ENCODE measurements at regions not wholly inside any gene's neighbourhood (a gene's known extent, or its start where the extent isn't known, plus 50 kb on each side); places are given as distances from the start of the nearest gene placed in this dataset.
"Not testable (repeated sequence)": the region's sequence is repeated elsewhere in the genome, so short reads cannot be mapped to it uniquely, and the experiment has no call there.

- DNase-seq: no peak
These were observed 233.2 kb upstream of the KLF3 start for GRCh38 chr4:38430841-38431240.

GRCh38 chr4:38442073-38442788 is 221.8 kb upstream of the KLF3 start:
- no peak for DNase-seq

GRCh38 chr4:38449506-38450174 is 214.4 kb upstream of the KLF3 start:
- DNase-seq: no peak

GRCh38 chr4:38452009-38452408 is 212.0 kb upstream of the KLF3 start:
- no peak for DNase-seq

GRCh38 chr4:38452542-38452941 is 211.5 kb upstream of the KLF3 start:
- no peak for DNase-seq

GRCh38 chr4:38453253-38453881 is 210.6 kb upstream of the KLF3 start:
- DNase-seq: no peak

- DNase-seq: no peak
These were observed 209.7 kb upstream of the KLF3 start for GRCh38 chr4:38454284-38454683.

- DNase-seq: no peak
These were observed 208.7 kb upstream of the KLF3 start for GRCh38 chr4:38455092-38455862.

- DNase-seq: no peak
These were observed 207.9 kb upstream of the KLF3 start for GRCh38 chr4:38456096-38456495.

- DNase-seq: no peak
These were observed 202.7 kb upstream of the KLF3 start for GRCh38 chr4:38461342-38461741.

GRCh38 chr4:38462367-38463055 is 201.5 kb upstream of the KLF3 start:
- no peak for DNase-seq

- no peak for DNase-seq
These were observed 200.6 kb upstream of the KLF3 start for GRCh38 chr4:38463268-38463958.

- no peak for DNase-seq
These were observed 199.7 kb upstream of the KLF3 start for GRCh38 chr4:38464328-38464727.

GRCh38 chr4:38466401-38466800 is 197.6 kb upstream of the KLF3 start:
- no peak for DNase-seq

- DNase-seq: no peak
These were observed 196.7 kb upstream of the KLF3 start for GRCh38 chr4:38467296-38467695.

- DNase-seq: no peak
These were observed 195.6 kb upstream of the KLF3 start for GRCh38 chr4:38468339-38468866.

- DNase-seq: no peak
These were observed 194.6 kb upstream of the KLF3 start for GRCh38 chr4:38469410-38469809.

GRCh38 chr4:38470735-38471262 is 193.2 kb upstream of the KLF3 start:
- DNase-seq: no peak

GRCh38 chr4:38482696-38483095 is 181.3 kb upstream of the KLF3 start:
- DNase-seq: no peak

GRCh38 chr4:38483628-38484027 is 180.4 kb upstream of the KLF3 start:
- not testable (repeated sequence) for DNase-seq

- no peak for DNase-seq
These were observed 174.8 kb upstream of the KLF3 start for GRCh38 chr4:38489011-38489861.
